Hippocampal formation (tissue), 2 donors: ENCODE measurements at regions not wholly inside any gene's neighbourhood (a gene's known extent, or its start where the extent isn't known, plus 50 kb on each side); places are given as distances from the start of the nearest gene placed in this dataset.

ENCODE experiments used
- DNase-seq, 2 donors: peaks; one replicate each; lab custom pipeline; 2025; lab: John Stamatoyannopoulos, UW

GRCh38 chr10:124227055-124227975 is 133.9 kb upstream of the CHST15 start:
- DNase-seq: no peak

- DNase-seq: no peak
Measured at GRCh38 chr10:124226271-124227054, 133.1 kb upstream of the CHST15 start.

- DNase-seq: no peak
Measured at GRCh38 chr10:124225467-124226270, 132.3 kb upstream of the CHST15 start.

- DNase-seq: no peak
Measured at GRCh38 chr10:124225029-124225466, 131.7 kb upstream of the CHST15 start.

- no peak for DNase-seq
Measured at GRCh38 chr10:124224331-124225028, 131.1 kb upstream of the CHST15 start.

- DNase-seq: no peak
Measured at GRCh38 chr10:124223711-124224085, 130.3 kb upstream of the CHST15 start.

- DNase-seq: no peak
Measured at GRCh38 chr10:124222988-124223710, 129.8 kb upstream of the CHST15 start.

- no peak for DNase-seq
Measured at GRCh38 chr10:124222318-124222987, 129.1 kb upstream of the CHST15 start.

GRCh38 chr10:124221356-124222317 is 128.2 kb upstream of the CHST15 start:
- no peak for DNase-seq

GRCh38 chr10:124220971-124221355 is 127.6 kb upstream of the CHST15 start:
- no peak for DNase-seq

GRCh38 chr10:124220547-124220946 is 127.1 kb upstream of the CHST15 start:
- DNase-seq: no peak

GRCh38 chr10:124219655-124220054 is 126.3 kb upstream of the CHST15 start:
- DNase-seq: no peak

GRCh38 chr10:124219062-124219461 is 125.7 kb upstream of the CHST15 start:
- DNase-seq: no peak

- no peak for DNase-seq
Measured at GRCh38 chr10:124217906-124218804, 124.8 kb upstream of the CHST15 start.

GRCh38 chr10:124217031-124217430 is 123.6 kb upstream of the CHST15 start:
- DNase-seq: no peak

GRCh38 chr10:124214610-124215375 is 121.4 kb upstream of the CHST15 start:
- DNase-seq: no peak

GRCh38 chr10:124213899-124214510 is 120.6 kb upstream of the CHST15 start:
- DNase-seq: no peak
